HepG2 (cell line): ENCODE measurements at regions not wholly inside any gene's neighbourhood (a gene's known extent, or its start where the extent isn't known, plus 50 kb on each side); places are given as distances from the start of the nearest gene placed in this dataset.
A peak's percentile ranks its signal among the peaks of the same experiment; 100 is the strongest.

Experiments
- NRL ChIP-seq: sonication (generic); formaldehyde crosslinking; IDR thresholded peaks from 2 replicates; pipeline ENCODE4 v1.5.0; 2020; ENCODE audit warnings: missing genetic modification reagents, mild to moderate bottlenecking, moderate library complexity, borderline replicate concordance
- POLR2G ChIP-seq: fragments of 200-400 bp; formaldehyde crosslinking; IDR thresholded peaks from 2 replicates; pipeline ENCODE4 v1.6.1; 2018; ENCODE audit warnings: mild to moderate bottlenecking, low read depth, low read length, moderate library complexity
- PRDM15 ChIP-seq: sonication (generic); formaldehyde crosslinking; IDR thresholded peaks from 2 replicates; pipeline ENCODE4 v1.4.0; 2020; ENCODE audit warnings: missing genetic modification reagents
- TOE1 ChIP-seq: sonication (generic); formaldehyde crosslinking; IDR thresholded peaks from 2 replicates; pipeline ENCODE4 v1.4.0; 2020; ENCODE audit warnings: mild to moderate bottlenecking, missing genetic modification reagents
- ZNF550 ChIP-seq: sonication (generic); formaldehyde crosslinking; IDR thresholded peaks from 2 replicates; pipeline ENCODE4 v1.4.0; 2020; ENCODE audit warnings: mild to moderate bottlenecking, missing genetic modification reagents, borderline replicate concordance
- ZNF720 ChIP-seq: sonication (generic); formaldehyde crosslinking; IDR thresholded peaks from 2 replicates; pipeline ENCODE4 v1.4.0; 2020; ENCODE audit warnings: missing genetic modification reagents
- ZNF740 ChIP-seq: sonication (generic); formaldehyde crosslinking; IDR thresholded peaks from 2 replicates; pipeline ENCODE4 v1.4.0; 2020; ENCODE audit warnings: missing genetic modification reagents
- ZNF776 ChIP-seq: sonication (generic); formaldehyde crosslinking; IDR thresholded peaks from 2 replicates; pipeline ENCODE4 v1.4.0; 2020; ENCODE audit warnings: mild to moderate bottlenecking, missing genetic modification reagents
- ZNF800 ChIP-seq: sonication (generic); formaldehyde crosslinking; IDR thresholded peaks from 2 replicates; pipeline ENCODE4 v1.4.0; 2020; ENCODE audit warnings: missing genetic modification reagents
- TF ChIP-seq, protein P1 (sequence below): sonication (generic); formaldehyde crosslinking; IDR thresholded peaks from 2 replicates; pipeline ENCODE4 v1.5.1; 2020; ENCODE audit warnings: mild to moderate bottlenecking, missing genetic modification reagents, borderline replicate concordance
- TF ChIP-seq, protein P2 (sequence below): sonication (generic); IDR thresholded peaks from 2 replicates; pipeline ENCODE4 v1.6.1; 2016; ENCODE audit warnings: low read depth, borderline replicate concordance
- TF ChIP-seq, protein P3 (sequence below): sonication (generic); formaldehyde crosslinking; IDR thresholded peaks from 2 replicates; pipeline ENCODE4 v1.8.0; 2022; ENCODE audit warnings: missing genetic modification reagents, mild to moderate bottlenecking, moderate library complexity, borderline replicate concordance

DNA sequence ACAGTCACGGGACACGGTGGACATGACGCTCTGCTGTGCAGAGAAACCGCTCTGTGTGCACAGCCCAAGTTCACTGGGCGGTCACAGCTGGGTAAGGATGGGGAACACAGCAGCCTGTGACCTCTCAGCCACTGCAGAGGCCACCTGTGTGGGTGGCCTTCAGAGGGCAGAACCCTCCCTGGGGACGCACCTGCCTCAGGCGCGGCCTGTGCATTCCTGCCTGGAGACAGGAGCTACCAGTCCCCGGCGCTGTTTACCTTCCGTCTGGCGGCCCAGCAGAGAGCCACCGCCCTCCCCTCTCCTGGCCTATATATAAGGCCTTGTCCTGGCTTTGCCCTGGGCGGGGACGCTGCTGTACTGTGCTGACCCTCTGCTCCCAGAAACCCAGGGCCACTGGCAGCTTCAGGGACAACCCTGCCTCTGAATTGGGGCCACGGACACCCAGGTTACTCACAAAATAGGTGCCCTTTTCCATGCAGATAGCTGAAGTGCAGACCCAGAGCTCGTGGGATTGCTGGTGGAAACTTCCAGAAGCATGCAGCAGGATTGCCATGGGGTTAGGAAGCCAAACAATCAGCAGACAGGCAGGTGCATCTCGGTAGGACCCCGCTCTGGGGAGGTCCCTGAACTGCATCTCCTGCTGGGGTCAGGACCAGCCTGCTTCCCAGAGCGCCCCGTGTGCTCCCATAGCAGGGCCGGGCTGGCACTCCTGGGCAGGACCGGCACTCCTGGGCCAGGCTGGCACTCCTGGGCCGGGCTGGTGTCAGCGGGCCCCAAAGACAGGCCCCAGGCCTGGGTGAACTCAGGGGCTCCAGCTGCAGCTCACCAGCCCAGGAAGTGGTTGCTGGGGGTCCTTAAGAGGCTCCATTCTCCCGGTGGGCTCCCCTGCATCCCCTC, 83.6 kb downstream of the SIK1 start (continued):
- TF ChIP-seq NRL (CRISPR knock-in tag) (no peak), ZNF740 (CRISPR knock-in tag) (0 out of 2 replicates have a peak, but pooled peaks have one; percentile 16), PRDM15 (0 out of 2 replicates have a peak, but pooled peaks have one; percentile 56), POLR2G (no peak), ZNF550 (CRISPR knock-in tag) (no peak), TOE1 (CRISPR knock-in tag) (no peak), ZNF776 (CRISPR knock-in tag) (no peak), ZNF720 (CRISPR knock-in tag) (no peak), ZNF800 (CRISPR knock-in tag) (peak; percentile 76; the same call in 1 of the 2 replicates)
- TF ChIP-seq, protein P1, sequence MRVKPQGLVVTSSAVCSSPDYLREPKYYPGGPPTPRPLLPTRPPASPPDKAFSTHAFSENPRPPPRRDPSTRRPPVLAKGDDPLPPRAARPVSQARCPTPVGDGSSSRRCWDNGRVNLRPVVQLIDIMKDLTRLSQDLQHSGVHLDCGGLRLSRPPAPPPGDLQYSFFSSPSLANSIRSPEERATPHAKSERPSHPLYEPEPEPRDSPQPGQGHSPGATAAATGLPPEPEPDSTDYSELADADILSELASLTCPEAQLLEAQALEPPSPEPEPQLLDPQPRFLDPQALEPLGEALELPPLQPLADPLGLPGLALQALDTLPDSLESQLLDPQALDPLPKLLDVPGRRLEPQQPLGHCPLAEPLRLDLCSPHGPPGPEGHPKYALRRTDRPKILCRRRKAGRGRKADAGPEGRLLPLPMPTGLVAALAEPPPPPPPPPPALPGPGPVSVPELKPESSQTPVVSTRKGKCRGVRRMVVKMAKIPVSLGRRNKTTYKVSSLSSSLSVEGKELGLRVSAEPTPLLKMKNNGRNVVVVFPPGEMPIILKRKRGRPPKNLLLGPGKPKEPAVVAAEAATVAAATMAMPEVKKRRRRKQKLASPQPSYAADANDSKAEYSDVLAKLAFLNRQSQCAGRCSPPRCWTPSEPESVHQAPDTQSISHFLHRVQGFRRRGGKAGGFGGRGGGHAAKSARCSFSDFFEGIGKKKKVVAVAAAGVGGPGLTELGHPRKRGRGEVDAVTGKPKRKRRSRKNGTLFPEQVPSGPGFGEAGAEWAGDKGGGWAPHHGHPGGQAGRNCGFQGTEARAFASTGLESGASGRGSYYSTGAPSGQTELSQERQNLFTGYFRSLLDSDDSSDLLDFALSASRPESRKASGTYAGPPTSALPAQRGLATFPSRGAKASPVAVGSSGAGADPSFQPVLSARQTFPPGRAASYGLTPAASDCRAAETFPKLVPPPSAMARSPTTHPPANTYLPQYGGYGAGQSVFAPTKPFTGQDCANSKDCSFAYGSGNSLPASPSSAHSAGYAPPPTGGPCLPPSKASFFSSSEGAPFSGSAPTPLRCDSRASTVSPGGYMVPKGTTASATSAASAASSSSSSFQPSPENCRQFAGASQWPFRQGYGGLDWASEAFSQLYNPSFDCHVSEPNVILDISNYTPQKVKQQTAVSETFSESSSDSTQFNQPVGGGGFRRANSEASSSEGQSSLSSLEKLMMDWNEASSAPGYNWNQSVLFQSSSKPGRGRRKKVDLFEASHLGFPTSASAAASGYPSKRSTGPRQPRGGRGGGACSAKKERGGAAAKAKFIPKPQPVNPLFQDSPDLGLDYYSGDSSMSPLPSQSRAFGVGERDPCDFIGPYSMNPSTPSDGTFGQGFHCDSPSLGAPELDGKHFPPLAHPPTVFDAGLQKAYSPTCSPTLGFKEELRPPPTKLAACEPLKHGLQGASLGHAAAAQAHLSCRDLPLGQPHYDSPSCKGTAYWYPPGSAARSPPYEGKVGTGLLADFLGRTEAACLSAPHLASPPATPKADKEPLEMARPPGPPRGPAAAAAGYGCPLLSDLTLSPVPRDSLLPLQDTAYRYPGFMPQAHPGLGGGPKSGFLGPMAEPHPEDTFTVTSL (CRISPR knock-in tag): peak; percentile 24; the same call in 1 of the 2 replicates
- TF ChIP-seq, protein P2, sequence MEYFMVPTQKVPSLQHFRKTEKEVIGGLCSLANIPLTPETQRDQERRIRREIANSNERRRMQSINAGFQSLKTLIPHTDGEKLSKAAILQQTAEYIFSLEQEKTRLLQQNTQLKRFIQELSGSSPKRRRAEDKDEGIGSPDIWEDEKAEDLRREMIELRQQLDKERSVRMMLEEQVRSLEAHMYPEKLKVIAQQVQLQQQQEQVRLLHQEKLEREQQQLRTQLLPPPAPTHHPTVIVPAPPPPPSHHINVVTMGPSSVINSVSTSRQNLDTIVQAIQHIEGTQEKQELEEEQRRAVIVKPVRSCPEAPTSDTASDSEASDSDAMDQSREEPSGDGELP: peak; percentile 84; the same call in 1 of the 2 replicates
- TF ChIP-seq, protein P3, sequence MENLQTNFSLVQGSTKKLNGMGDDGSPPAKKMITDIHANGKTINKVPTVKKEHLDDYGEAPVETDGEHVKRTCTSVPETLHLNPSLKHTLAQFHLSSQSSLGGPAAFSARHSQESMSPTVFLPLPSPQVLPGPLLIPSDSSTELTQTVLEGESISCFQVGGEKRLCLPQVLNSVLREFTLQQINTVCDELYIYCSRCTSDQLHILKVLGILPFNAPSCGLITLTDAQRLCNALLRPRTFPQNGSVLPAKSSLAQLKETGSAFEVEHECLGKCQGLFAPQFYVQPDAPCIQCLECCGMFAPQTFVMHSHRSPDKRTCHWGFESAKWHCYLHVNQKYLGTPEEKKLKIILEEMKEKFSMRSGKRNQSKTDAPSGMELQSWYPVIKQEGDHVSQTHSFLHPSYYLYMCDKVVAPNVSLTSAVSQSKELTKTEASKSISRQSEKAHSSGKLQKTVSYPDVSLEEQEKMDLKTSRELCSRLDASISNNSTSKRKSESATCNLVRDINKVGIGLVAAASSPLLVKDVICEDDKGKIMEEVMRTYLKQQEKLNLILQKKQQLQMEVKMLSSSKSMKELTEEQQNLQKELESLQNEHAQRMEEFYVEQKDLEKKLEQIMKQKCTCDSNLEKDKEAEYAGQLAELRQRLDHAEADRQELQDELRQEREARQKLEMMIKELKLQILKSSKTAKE (CRISPR knock-in tag): peak; percentile 99
